LNCaP clone FGC (cell line): ENCODE measurements at regions not wholly inside any gene's neighbourhood (a gene's known extent, or its start where the extent isn't known, plus 50 kb on each side); places are given as distances from the start of the nearest gene placed in this dataset.

Source experiments
- DNase-seq: peaks from one replicate; pipeline ENCODE4 v3.0.0-alpha.2; 2011; ENCODE audit warnings: low read depth
- H3K4me3 ChIP-seq: 2 replicates; pipeline ENCODE4 v1.5.1; 2011; ENCODE audit warnings: mild to moderate bottlenecking, low read depth, low read length, control low read depth
- TF ChIP-seq, protein P1 (sequence below): IDR thresholded peaks from 2 replicates; pipeline ENCODE4 v1.5.1; 2012; ENCODE audit warnings: mild to moderate bottlenecking; ENCODE audit not compliant: control insufficient read depth, insufficient read depth; ENCODE audit errors: extremely low read depth

- DNase-seq: no peak
- TF ChIP-seq, protein P1, sequence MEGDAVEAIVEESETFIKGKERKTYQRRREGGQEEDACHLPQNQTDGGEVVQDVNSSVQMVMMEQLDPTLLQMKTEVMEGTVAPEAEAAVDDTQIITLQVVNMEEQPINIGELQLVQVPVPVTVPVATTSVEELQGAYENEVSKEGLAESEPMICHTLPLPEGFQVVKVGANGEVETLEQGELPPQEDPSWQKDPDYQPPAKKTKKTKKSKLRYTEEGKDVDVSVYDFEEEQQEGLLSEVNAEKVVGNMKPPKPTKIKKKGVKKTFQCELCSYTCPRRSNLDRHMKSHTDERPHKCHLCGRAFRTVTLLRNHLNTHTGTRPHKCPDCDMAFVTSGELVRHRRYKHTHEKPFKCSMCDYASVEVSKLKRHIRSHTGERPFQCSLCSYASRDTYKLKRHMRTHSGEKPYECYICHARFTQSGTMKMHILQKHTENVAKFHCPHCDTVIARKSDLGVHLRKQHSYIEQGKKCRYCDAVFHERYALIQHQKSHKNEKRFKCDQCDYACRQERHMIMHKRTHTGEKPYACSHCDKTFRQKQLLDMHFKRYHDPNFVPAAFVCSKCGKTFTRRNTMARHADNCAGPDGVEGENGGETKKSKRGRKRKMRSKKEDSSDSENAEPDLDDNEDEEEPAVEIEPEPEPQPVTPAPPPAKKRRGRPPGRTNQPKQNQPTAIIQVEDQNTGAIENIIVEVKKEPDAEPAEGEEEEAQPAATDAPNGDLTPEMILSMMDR: no peak
These were observed 90.4 kb downstream of the SEPTIN7 start for GRCh38 chr7:35891004-35891830.

GRCh38 chr7:35893649-35894048 is 92.8 kb downstream of the SEPTIN7 start:
- TF ChIP-seq, protein P1: no peak
- H3K4me3 ChIP-seq: no peak overlapping the region
- DNase-seq: no peak

More at GRCh38 chr7:35891004-35891830, 90.4 kb downstream of the SEPTIN7 start:
- no peak overlapping the region for H3K4me3 ChIP-seq

- TF ChIP-seq, protein P1: no peak
- H3K4me3 ChIP-seq: no peak overlapping the region
- no peak for DNase-seq
These were observed 93.9 kb downstream of the SEPTIN7 start for GRCh38 chr7:35894721-35895120.

GRCh38 chr7:35900651-35901050 is 99.8 kb downstream of the SEPTIN7 start:
- DNase-seq: no peak
- TF ChIP-seq, protein P1: no peak
- no peak overlapping the region for H3K4me3 ChIP-seq

- TF ChIP-seq, protein P1: no peak
- no peak overlapping the region for H3K4me3 ChIP-seq
- DNase-seq: no peak
These were observed 104.7 kb downstream of the SEPTIN7 start for GRCh38 chr7:35905555-35905954.

- H3K4me3 ChIP-seq: no peak overlapping the region
- TF ChIP-seq, protein P1: peak; percentile 90
- DNase-seq: peak; percentile 53
These were observed 105.5 kb downstream of the SEPTIN7 start for GRCh38 chr7:35906191-35906908.
